Endodermal cell (in vitro differentiated cells): ENCODE measurements at regions not wholly inside any gene's neighbourhood (a gene's known extent, or its start where the extent isn't known, plus 50 kb on each side); places are given as distances from the start of the nearest gene placed in this dataset.

Experiments
- DNase-seq: peaks from one replicate; pipeline ENCODE4 v3.0.0-alpha.2; 2017
- H3K27ac ChIP-seq: 2 replicates; pipeline ENCODE4 v1.5.1; 2013; ENCODE audit warnings: mild to moderate bottlenecking, low read depth, low read length, moderate library complexity
- H3K27me3 ChIP-seq: 2 replicates; pipeline ENCODE4 v1.6.1; 2013; ENCODE audit warnings: mild to moderate bottlenecking, low read length, moderate library complexity; ENCODE audit not compliant: insufficient read depth, control insufficient read depth, poor library complexity, severe bottlenecking
- H3K36me3 ChIP-seq: 2 replicates; pipeline ENCODE4 v1.7.0; 2013; ENCODE audit warnings: mild to moderate bottlenecking, low read length, moderate library complexity; ENCODE audit not compliant: control insufficient read depth, insufficient read depth
- H3K4me1 ChIP-seq: one replicate; pipeline ENCODE4 v1.7.0; 2013; ENCODE audit warnings: low read length; ENCODE audit not compliant: control insufficient read depth, insufficient read depth
- H3K4me3 ChIP-seq: 2 replicates; pipeline ENCODE4 v1.5.1; 2013; ENCODE audit warnings: mild to moderate bottlenecking, low read length, moderate library complexity
- H3K9ac ChIP-seq: 2 replicates; pipeline ENCODE4 v1.6.1; 2013; ENCODE audit warnings: mild to moderate bottlenecking, low read length, moderate library complexity; ENCODE audit not compliant: poor library complexity, severe bottlenecking; ENCODE audit errors: extremely low read depth
- H3K9me3 ChIP-seq: 2 replicates; pipeline ENCODE4 v1.6.1; 2013; ENCODE audit warnings: mild to moderate bottlenecking, low read length, moderate library complexity; ENCODE audit not compliant: control insufficient read depth
- H3K27ac Mint-ChIP-seq: 2 replicates; pipeline ENCODE4 v1.8.0; 2020; ENCODE audit warnings: mixed read lengths
- H3K27me3 Mint-ChIP-seq: 2 replicates; pipeline ENCODE4 v1.8.0; 2021; ENCODE audit warnings: mild to moderate bottlenecking, mixed read lengths; ENCODE audit not compliant: insufficient read depth
- H3K36me3 Mint-ChIP-seq: 2 replicates; pipeline ENCODE4 v1.8.0; 2020; ENCODE audit warnings: low read depth, mixed read lengths
- H3K4me1 Mint-ChIP-seq: 2 replicates; pipeline ENCODE4 v1.8.0; 2020; ENCODE audit warnings: mixed read lengths
- H3K4me3 Mint-ChIP-seq: 2 replicates; pipeline ENCODE4 v1.8.0; 2020; ENCODE audit warnings: mild to moderate bottlenecking, moderate library complexity, mixed read lengths
- H3K9me3 Mint-ChIP-seq: 2 replicates; pipeline ENCODE4 v1.8.0; 2020; ENCODE audit warnings: mild to moderate bottlenecking, mixed read lengths
- WGBS, 2 experiments: methylation state at CpG; one replicate each; pipeline versions ENCODE4 v1.1.5 to v1.1.7; 2013; ENCODE audit warnings: missing lambda C conversion rate in 2 of 2, mixed read lengths in 1 of 2; ENCODE audit not compliant: insufficient coverage in 1 of 2, insufficient read length in 1 of 2; 5-methylcytosine and 5-hydroxymethylcytosine counted together
- TF ChIP-seq, protein P1 (sequence below): fragments of 200-600 bp; sonication (generic); conservative IDR thresholded peaks from 2 replicates; pipeline ENCODE4 v1.5.0; 2021; ENCODE audit warnings: antibody characterized with exemption, mild to moderate bottlenecking

DNA sequence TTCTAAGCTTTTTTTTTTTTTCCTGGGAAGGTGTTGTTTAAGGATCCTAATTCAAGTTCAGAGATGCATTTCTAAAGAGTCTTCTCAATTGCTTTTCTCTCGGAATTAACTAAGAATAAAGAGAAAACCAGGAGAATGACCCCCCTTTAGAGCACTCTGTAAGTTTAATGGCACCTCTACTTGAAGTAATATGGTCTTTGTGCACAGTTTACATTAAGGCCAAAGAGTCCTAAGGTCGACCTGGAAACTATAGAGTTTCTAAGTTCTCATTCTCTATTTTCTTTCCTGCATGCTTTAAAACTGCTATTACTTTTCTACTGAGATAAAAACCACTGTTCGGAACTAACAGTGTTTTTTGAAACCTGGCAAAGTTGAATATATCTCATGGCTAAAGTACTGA, 923.1 kb upstream of the CDH10 start:
- Mint-ChIP-seq H3K36me3 (peaks cover 2% of the 10 kb centered on the region), H3K27me3 (no peaks in the 10 kb centered on the region), H3K4me1 (peaks cover 12% of the 10 kb centered on the region), H3K4me3 (no peak overlapping the region), H3K27ac (no peak overlapping the region), H3K9me3 (peaks cover 22% of the 10 kb centered on the region)
- DNase-seq: no peak
- H3K36me3 ChIP-seq: no peaks in the 10 kb centered on the region
- no peaks in the 10 kb centered on the region for H3K27me3 ChIP-seq
- TF ChIP-seq, protein P1, sequence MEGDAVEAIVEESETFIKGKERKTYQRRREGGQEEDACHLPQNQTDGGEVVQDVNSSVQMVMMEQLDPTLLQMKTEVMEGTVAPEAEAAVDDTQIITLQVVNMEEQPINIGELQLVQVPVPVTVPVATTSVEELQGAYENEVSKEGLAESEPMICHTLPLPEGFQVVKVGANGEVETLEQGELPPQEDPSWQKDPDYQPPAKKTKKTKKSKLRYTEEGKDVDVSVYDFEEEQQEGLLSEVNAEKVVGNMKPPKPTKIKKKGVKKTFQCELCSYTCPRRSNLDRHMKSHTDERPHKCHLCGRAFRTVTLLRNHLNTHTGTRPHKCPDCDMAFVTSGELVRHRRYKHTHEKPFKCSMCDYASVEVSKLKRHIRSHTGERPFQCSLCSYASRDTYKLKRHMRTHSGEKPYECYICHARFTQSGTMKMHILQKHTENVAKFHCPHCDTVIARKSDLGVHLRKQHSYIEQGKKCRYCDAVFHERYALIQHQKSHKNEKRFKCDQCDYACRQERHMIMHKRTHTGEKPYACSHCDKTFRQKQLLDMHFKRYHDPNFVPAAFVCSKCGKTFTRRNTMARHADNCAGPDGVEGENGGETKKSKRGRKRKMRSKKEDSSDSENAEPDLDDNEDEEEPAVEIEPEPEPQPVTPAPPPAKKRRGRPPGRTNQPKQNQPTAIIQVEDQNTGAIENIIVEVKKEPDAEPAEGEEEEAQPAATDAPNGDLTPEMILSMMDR: no peak
- H3K9ac ChIP-seq: no peak overlapping the region
- 57 to 100% methylated on average over 1 to 3 of the region's 3 CpGs for WGBS, 2 experiments
- H3K4me1 ChIP-seq: peaks cover 4% of the 10 kb centered on the region
- H3K9me3 ChIP-seq: peaks cover 11% of the 10 kb centered on the region
- no peak overlapping the region for H3K4me3 ChIP-seq
- H3K27ac ChIP-seq: no peak overlapping the region

DNA sequence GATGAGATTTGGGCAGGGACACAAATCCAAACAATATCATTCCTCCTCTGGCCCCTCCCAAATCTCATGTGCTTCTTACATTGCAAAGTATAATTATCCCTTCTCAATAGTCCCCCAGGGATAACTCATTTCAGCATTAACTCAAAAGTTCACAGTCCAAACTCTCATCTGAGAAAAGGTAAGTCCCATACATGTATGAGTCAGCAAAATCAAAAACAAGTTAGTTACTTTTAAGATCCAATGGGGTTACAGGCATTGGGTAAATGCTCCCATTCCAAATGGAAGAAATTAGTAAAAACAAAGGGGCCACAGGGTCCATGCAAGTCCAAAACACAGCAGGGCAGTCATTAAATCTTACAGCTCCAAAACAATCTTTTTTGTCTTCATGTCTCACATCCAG, 917.9 kb upstream of the CDH10 start:
- peaks cover 29% of the 10 kb centered on the region for H3K9me3 Mint-ChIP-seq

DNA sequence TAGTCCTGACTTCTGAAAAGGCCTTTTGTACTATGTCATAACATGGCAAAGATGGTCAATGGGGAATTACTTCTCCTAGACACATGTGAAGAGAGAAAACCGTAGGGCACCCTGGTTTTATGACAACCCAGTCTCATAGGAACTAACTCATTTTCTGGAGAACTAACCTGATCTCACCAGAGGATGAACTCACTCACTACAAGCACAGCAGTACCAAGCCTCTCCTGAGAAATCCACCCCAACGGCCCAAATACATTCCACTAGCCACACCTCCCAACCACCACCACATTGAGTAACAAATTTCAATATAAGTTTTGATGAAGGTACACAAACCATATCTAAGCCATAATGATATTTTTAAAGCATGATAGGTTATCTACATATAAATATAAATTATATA, 909.3 kb upstream of the CDH10 start:
- no peak overlapping the region for H3K9ac ChIP-seq
- Mint-ChIP-seq H3K27me3 (no peaks in the 10 kb centered on the region), H3K36me3 (no peaks in the 10 kb centered on the region), H3K4me1 (no peaks in the 10 kb centered on the region), H3K4me3 (no peak overlapping the region), H3K27ac (no peak overlapping the region), H3K9me3 (no peaks in the 10 kb centered on the region)
- peak; percentile 49 for DNase-seq
- H3K4me3 ChIP-seq: no peak overlapping the region
- H3K9me3 ChIP-seq: no peaks in the 10 kb centered on the region
- 77 to 83% methylated on average over 1 to 2 of the region's 2 CpGs for WGBS, 2 experiments
- H3K4me1 ChIP-seq: no peaks in the 10 kb centered on the region
- TF ChIP-seq, protein P1: no peak
- no peak overlapping the region for H3K27ac ChIP-seq
- H3K36me3 ChIP-seq: no peaks in the 10 kb centered on the region
- no peaks in the 10 kb centered on the region for H3K27me3 ChIP-seq

More for the DNA sequence above, 917.9 kb upstream of the CDH10 start:
- Mint-ChIP-seq H3K4me3 (no peak overlapping the region), H3K36me3 (peaks cover 7% of the 10 kb centered on the region), H3K27ac (no peak overlapping the region), H3K4me1 (no peaks in the 10 kb centered on the region), H3K27me3 (no peaks in the 10 kb centered on the region)
- no peak for DNase-seq
- H3K4me3 ChIP-seq: no peak overlapping the region
- no peak overlapping the region for H3K9ac ChIP-seq
- H3K9me3 ChIP-seq: peaks cover 22% of the 10 kb centered on the region
- H3K36me3 ChIP-seq: no peaks in the 10 kb centered on the region
- no peak overlapping the region for H3K27ac ChIP-seq
- H3K27me3 ChIP-seq: no peaks in the 10 kb centered on the region
- no peaks in the 10 kb centered on the region for H3K4me1 ChIP-seq
- TF ChIP-seq, protein P1: no peak
